H9 (cell line): ENCODE measurements at regions not wholly inside any gene's neighbourhood (a gene's known extent, or its start where the extent isn't known, plus 50 kb on each side); places are given as distances from the start of the nearest gene placed in this dataset.

Experiments
- DNase-seq: peaks from one replicate; pipeline ENCODE4 v3.0.0-alpha.2; 2017
- H2AFZ ChIP-seq: one replicate; pipeline ENCODE4 v1.6.1; 2013; ENCODE audit warnings: mild to moderate bottlenecking, low read length, control low read depth, moderate library complexity
- H2AK5ac ChIP-seq: 2 replicates; pipeline ENCODE4 v1.6.1; 2013; ENCODE audit warnings: low read length, control low read depth, mixed read lengths; ENCODE audit not compliant: insufficient read length
- H2BK120ac ChIP-seq: one replicate; pipeline ENCODE4 v1.6.1; 2013; ENCODE audit warnings: low read depth, mild to moderate bottlenecking, low read length, control low read depth, inconsistent platforms; ENCODE audit not compliant: poor library complexity, severe bottlenecking
- H2BK12ac ChIP-seq: 2 replicates; pipeline ENCODE4 v1.6.1; 2013; ENCODE audit warnings: low read length, control low read depth, mixed read lengths, low read depth; ENCODE audit not compliant: insufficient read length
- H2BK15ac ChIP-seq: 2 replicates; pipeline ENCODE4 v1.6.1; 2013; ENCODE audit warnings: low read depth, low read length, control low read depth
- H2BK20ac ChIP-seq: one replicate; pipeline ENCODE4 v1.6.1; 2013; ENCODE audit warnings: low read depth, mild to moderate bottlenecking, low read length, control low read depth, inconsistent platforms; ENCODE audit not compliant: poor library complexity, severe bottlenecking
- H2BK5ac ChIP-seq: 2 replicates; pipeline ENCODE4 v1.6.1; 2013; ENCODE audit warnings: low read length, control low read depth, mixed read lengths; ENCODE audit not compliant: insufficient read length
- H3K14ac ChIP-seq: 2 replicates; pipeline ENCODE4 v1.6.1; 2013; ENCODE audit warnings: low read length, control low read depth; ENCODE audit not compliant: insufficient read depth
- H3K18ac ChIP-seq: 2 replicates; pipeline ENCODE4 v1.6.1; 2013; ENCODE audit warnings: low read depth, mild to moderate bottlenecking, mixed read lengths, low read length, control low read depth; ENCODE audit not compliant: insufficient read length
- H3K23ac ChIP-seq: 2 replicates; pipeline ENCODE4 v1.6.1; 2013; ENCODE audit warnings: low read length, control low read depth, mixed read lengths, low read depth; ENCODE audit not compliant: insufficient read length
- H3K23me2 ChIP-seq: 2 replicates; pipeline ENCODE4 v1.6.1; 2013; ENCODE audit warnings: low read depth, mild to moderate bottlenecking, mixed read lengths, low read length, control low read depth; ENCODE audit not compliant: insufficient read length, poor library complexity, severe bottlenecking
- H3K27ac ChIP-seq: 2 replicates; pipeline ENCODE4 v1.5.1; 2013; ENCODE audit warnings: low read length, control low read depth, mixed read lengths, low read depth; ENCODE audit not compliant: insufficient read length
- H3K27me3 ChIP-seq: 2 replicates; pipeline ENCODE4 v1.6.1; 2013; ENCODE audit warnings: low read length, control low read depth, inconsistent platforms; ENCODE audit not compliant: insufficient read depth
- H3K4ac ChIP-seq: 2 replicates; pipeline ENCODE4 v1.6.1; 2013; ENCODE audit warnings: low read depth, mild to moderate bottlenecking, control low read depth, inconsistent platforms, low read length, moderate library complexity
- H3K4me1 ChIP-seq: 2 replicates; pipeline ENCODE4 v1.6.1; 2013; ENCODE audit warnings: low read length, control low read depth, inconsistent platforms; ENCODE audit not compliant: insufficient read depth
- H3K4me2 ChIP-seq: 2 replicates; pipeline ENCODE4 v1.6.1; 2013; ENCODE audit warnings: low read length, control low read depth, mixed read lengths; ENCODE audit not compliant: insufficient read length, insufficient read depth
- H3K56ac ChIP-seq: 2 replicates; pipeline ENCODE4 v1.6.1; 2013; ENCODE audit warnings: low read depth, mild to moderate bottlenecking, mixed read lengths, low read length, control low read depth; ENCODE audit not compliant: insufficient read length
- H3K79me1 ChIP-seq: 2 replicates; pipeline ENCODE4 v1.6.1; 2013; ENCODE audit warnings: low read depth, mild to moderate bottlenecking, moderate library complexity, low read length, control low read depth, inconsistent platforms; ENCODE audit not compliant: insufficient read depth, poor library complexity, severe bottlenecking
- H3K79me2 ChIP-seq: 2 replicates; pipeline ENCODE4 v1.6.1; 2013; ENCODE audit warnings: low read length, control low read depth, inconsistent platforms; ENCODE audit not compliant: insufficient read depth
- H3K9ac ChIP-seq: 2 replicates; pipeline ENCODE4 v1.6.1; 2013; ENCODE audit warnings: low read length, control low read depth, mixed read lengths; ENCODE audit not compliant: insufficient read length; ENCODE audit errors: extremely low read depth
- H3K9me3 ChIP-seq: one replicate; pipeline ENCODE4 v1.6.1; 2013; ENCODE audit warnings: low read depth, low read length, inconsistent platforms; ENCODE audit not compliant: control insufficient read depth
- H3T11ph ChIP-seq: one replicate; pipeline ENCODE4 v1.6.1; 2013; ENCODE audit warnings: mild to moderate bottlenecking, low read length, control low read depth, inconsistent platforms
- H4K20me1 ChIP-seq: one replicate; pipeline ENCODE4 v1.6.1; 2013; ENCODE audit not compliant: control insufficient read depth, insufficient read length, insufficient read depth
- H4K5ac ChIP-seq: 2 replicates; pipeline ENCODE4 v1.6.1; 2013; ENCODE audit warnings: low read depth, mild to moderate bottlenecking, mixed read lengths, low read length, control low read depth; ENCODE audit not compliant: insufficient read length
- H4K8ac ChIP-seq: replicated peaks from 2 replicates; pipeline ENCODE4 v1.6.1; 2013; ENCODE audit warnings: low read length, control low read depth, mixed read lengths, low read depth; ENCODE audit not compliant: insufficient read length
- H4K91ac ChIP-seq: 2 replicates; pipeline ENCODE4 v1.6.1; 2013; ENCODE audit warnings: low read depth, mild to moderate bottlenecking, moderate library complexity, mixed read lengths, low read length, control low read depth; ENCODE audit not compliant: insufficient read length
- H3K27ac Mint-ChIP-seq, 3 experiments: 2 replicates in 2 of 3; 3 replicates in 1 of 3; pipeline ENCODE4 v1.8.0; 2020 to 2021; ENCODE audit warnings: mixed read lengths in 3 of 3, mild to moderate bottlenecking in 1 of 3, moderate library complexity in 1 of 3
- H3K27me3 Mint-ChIP-seq: 2 replicates; pipeline ENCODE4 v1.8.0; 2021; ENCODE audit warnings: low read depth, mild to moderate bottlenecking, moderate library complexity, mixed read lengths
- H3K36me3 Mint-ChIP-seq, 3 experiments: 2 replicates in 2 of 3; 3 replicates in 1 of 3; pipeline ENCODE4 v1.8.0; 2020 to 2021; ENCODE audit warnings: low read depth in 3 of 3, mixed read lengths in 3 of 3; ENCODE audit not compliant: insufficient read depth in 1 of 3
- H3K4me1 Mint-ChIP-seq, 2 experiments: 2 replicates each; pipeline ENCODE4 v1.8.0; 2020; ENCODE audit warnings: mixed read lengths in 2 of 2
- H3K4me3 Mint-ChIP-seq, 2 experiments: 2 replicates in 1 of 2; 3 replicates in 1 of 2; pipeline ENCODE4 v1.8.0; 2020 to 2021; ENCODE audit warnings: mild to moderate bottlenecking in 2 of 2, mixed read lengths in 2 of 2, moderate library complexity in 1 of 2
- H3K9me3 Mint-ChIP-seq, 2 experiments: 2 replicates in 1 of 2; 3 replicates in 1 of 2; pipeline ENCODE4 v1.8.0; 2020; ENCODE audit warnings: mild to moderate bottlenecking in 2 of 2, mixed read lengths in 2 of 2, moderate library complexity in 1 of 2
- WGBS: extraction: QIAGEN DNeasy Blood & Tissue Kit; methylation state at CpG from one replicate; pipeline ENCODE4 v1.1.7; 2013; ENCODE audit warnings: missing lambda C conversion rate, low lambda C conversion rate, mixed read lengths; ENCODE audit not compliant: insufficient read length; ENCODE audit errors: extremely low coverage; 5-methylcytosine and 5-hydroxymethylcytosine counted together
- TF ChIP-seq, protein P1 (sequence below): fragments of 200-600 bp; sonication (generic); conservative IDR thresholded peaks from 3 replicates; pipeline ENCODE4 v1.8.0; 2021; ENCODE audit warnings: antibody characterized with exemption, mild to moderate bottlenecking

DNA sequence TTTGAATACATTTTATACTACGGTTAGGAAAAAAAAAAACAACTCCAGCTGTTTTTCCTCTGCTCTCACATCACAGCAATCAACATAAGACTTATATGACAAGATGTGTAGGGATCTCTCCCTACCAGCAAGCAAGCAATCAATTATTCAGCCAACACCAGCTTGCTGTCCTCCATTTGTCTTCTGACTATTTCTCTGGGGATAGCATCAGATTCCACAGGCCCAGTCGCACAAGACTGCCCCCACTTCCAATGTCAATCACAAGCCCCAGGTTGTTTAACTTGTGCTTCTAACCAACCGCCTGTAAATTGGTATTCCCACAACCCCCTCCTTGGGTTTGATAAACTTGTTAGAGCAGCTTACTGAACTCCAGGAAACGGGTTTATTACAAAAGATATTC lies 873.1 kb upstream of the TMPRSS15 start:
- no peak overlapping the region for H2AFZ ChIP-seq
- H4K20me1 ChIP-seq = no peaks in the 10 kb centered on the region
- no peak overlapping the region for H4K91ac ChIP-seq
- WGBS = no CpG with 5 or more reads among the region's 4 CpGs
- no peak overlapping the region for H3K27ac ChIP-seq
- TF ChIP-seq, protein P1, sequence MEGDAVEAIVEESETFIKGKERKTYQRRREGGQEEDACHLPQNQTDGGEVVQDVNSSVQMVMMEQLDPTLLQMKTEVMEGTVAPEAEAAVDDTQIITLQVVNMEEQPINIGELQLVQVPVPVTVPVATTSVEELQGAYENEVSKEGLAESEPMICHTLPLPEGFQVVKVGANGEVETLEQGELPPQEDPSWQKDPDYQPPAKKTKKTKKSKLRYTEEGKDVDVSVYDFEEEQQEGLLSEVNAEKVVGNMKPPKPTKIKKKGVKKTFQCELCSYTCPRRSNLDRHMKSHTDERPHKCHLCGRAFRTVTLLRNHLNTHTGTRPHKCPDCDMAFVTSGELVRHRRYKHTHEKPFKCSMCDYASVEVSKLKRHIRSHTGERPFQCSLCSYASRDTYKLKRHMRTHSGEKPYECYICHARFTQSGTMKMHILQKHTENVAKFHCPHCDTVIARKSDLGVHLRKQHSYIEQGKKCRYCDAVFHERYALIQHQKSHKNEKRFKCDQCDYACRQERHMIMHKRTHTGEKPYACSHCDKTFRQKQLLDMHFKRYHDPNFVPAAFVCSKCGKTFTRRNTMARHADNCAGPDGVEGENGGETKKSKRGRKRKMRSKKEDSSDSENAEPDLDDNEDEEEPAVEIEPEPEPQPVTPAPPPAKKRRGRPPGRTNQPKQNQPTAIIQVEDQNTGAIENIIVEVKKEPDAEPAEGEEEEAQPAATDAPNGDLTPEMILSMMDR = no peak
- H3K79me2 ChIP-seq = no peaks in the 10 kb centered on the region
- H3K36me3 Mint-ChIP-seq = no peaks in the 10 kb centered on the region
- H3K9me3 ChIP-seq = no peaks in the 10 kb centered on the region
- H2BK5ac ChIP-seq = no peak overlapping the region
- no peak overlapping the region for H3K14ac ChIP-seq
- no peak overlapping the region for H3K9ac ChIP-seq
- H3K4ac ChIP-seq = no peak overlapping the region
- H3K79me1 ChIP-seq = no peaks in the 10 kb centered on the region
- H3K4me1 Mint-ChIP-seq = no peaks in the 10 kb centered on the region
- no peak overlapping the region for H2AK5ac ChIP-seq
- H3K27me3 ChIP-seq = no peaks in the 10 kb centered on the region
- no peak overlapping the region for H3K56ac ChIP-seq
- H3K4me1 ChIP-seq = no peaks in the 10 kb centered on the region
- no peaks in the 10 kb centered on the region for H3K27me3 Mint-ChIP-seq
- H3K4me2 ChIP-seq = no peak overlapping the region
- H2BK120ac ChIP-seq = no peak overlapping the region
- no peak overlapping the region for H3K4me3 Mint-ChIP-seq
- H2BK15ac ChIP-seq = no peak overlapping the region
- H2BK20ac ChIP-seq = no peak overlapping the region
- no peak overlapping the region for H3T11ph ChIP-seq
- no peak overlapping the region for H2BK12ac ChIP-seq
- no peak overlapping the region for H3K23ac ChIP-seq
- no peak for DNase-seq
- no peak overlapping the region for H3K18ac ChIP-seq
- no peaks in the 10 kb centered on the region for H3K9me3 Mint-ChIP-seq
- H3K23me2 ChIP-seq = no peaks in the 10 kb centered on the region
- H4K8ac ChIP-seq = no peak overlapping the region
- H4K5ac ChIP-seq = no peak overlapping the region
- no peak overlapping the region for H3K27ac Mint-ChIP-seq
